Endothelial cell of hepatic sinusoid (primary cell): ENCODE measurements at regions not wholly inside any gene's neighbourhood (a gene's known extent, or its start where the extent isn't known, plus 50 kb on each side); places are given as distances from the start of the nearest gene placed in this dataset.
"Not testable (repeated sequence)": the region's sequence is repeated elsewhere in the genome, so short reads cannot be mapped to it uniquely, and the experiment has no call there.

Source experiments
- in situ Hi-C: cut with HindIII; loops from 2 replicates; pipeline ENCODE4 v1.10.0; 2017; ENCODE audit warnings: low sequenced_read_pairs

- in situ Hi-C loops, result no loop called here
Observed at GRCh38 chr2:59250307-59250677, 1009.2 kb upstream of the FANCL start.

- in situ Hi-C loops, result no loop called here
Observed at GRCh38 chr2:59249441-59250306, 1008.5 kb upstream of the FANCL start.

- in situ Hi-C loops, result no loop called here
Observed at GRCh38 chr2:59239146-59239545, 998.0 kb upstream of the FANCL start.

- in situ Hi-C loops, result no loop called here
Observed at GRCh38 chr2:59237311-59237710, 996.2 kb upstream of the FANCL start.

- in situ Hi-C loops, result no loop called here
Observed at GRCh38 chr2:59236723-59237122, 995.6 kb upstream of the FANCL start.

- in situ Hi-C loops, result no loop called here
Observed at GRCh38 chr2:59233920-59234319, 992.8 kb upstream of the FANCL start.

GRCh38 chr2:59233448-59233847 lies 992.3 kb upstream of the FANCL start:
- in situ Hi-C loops, result no loop called here

- in situ Hi-C loops, result no loop called here
Observed at GRCh38 chr2:59232394-59233165, 991.5 kb upstream of the FANCL start.

GRCh38 chr2:59226362-59226761 lies 985.2 kb upstream of the FANCL start:
- in situ Hi-C loops, result not testable (repeated sequence)

- in situ Hi-C loops, result no loop called here
Observed at GRCh38 chr2:59223742-59224141, 982.6 kb upstream of the FANCL start.

GRCh38 chr2:59217360-59217759 lies 976.2 kb upstream of the FANCL start:
- in situ Hi-C loops, result no loop called here

GRCh38 chr2:59206361-59206760 lies 965.2 kb upstream of the FANCL start:
- in situ Hi-C loops, result no loop called here

GRCh38 chr2:59204040-59204439 lies 962.9 kb upstream of the FANCL start:
- in situ Hi-C loops, result no loop called here

- in situ Hi-C loops, result no loop called here
Observed at GRCh38 chr2:59196491-59196890, 955.4 kb upstream of the FANCL start.

GRCh38 chr2:59195851-59196250 lies 954.7 kb upstream of the FANCL start:
- in situ Hi-C loops, result no loop called here

GRCh38 chr2:59191781-59192180 lies 950.7 kb upstream of the FANCL start:
- in situ Hi-C loops, result no loop called here

GRCh38 chr2:59190518-59190917 lies 949.4 kb upstream of the FANCL start:
- in situ Hi-C loops, result no loop called here

GRCh38 chr2:59184276-59185020 lies 943.3 kb upstream of the FANCL start:
- in situ Hi-C loops, result no loop called here

GRCh38 chr2:59183070-59183469 lies 941.9 kb upstream of the FANCL start:
- in situ Hi-C loops, result no loop called here

- in situ Hi-C loops, result no loop called here
Observed at GRCh38 chr2:59182249-59182648, 941.1 kb upstream of the FANCL start.

- in situ Hi-C loops, result no loop called here
Observed at GRCh38 chr2:59181347-59181746, 940.2 kb upstream of the FANCL start.
